NCI-H128 (cell line): ENCODE measurements at regions not wholly inside any gene's neighbourhood (a gene's known extent, or its start where the extent isn't known, plus 50 kb on each side); places are given as distances from the start of the nearest gene placed in this dataset.
A peak's percentile ranks its signal among the peaks of the same experiment; 100 is the strongest.
"Not testable (repeated sequence)": the region's sequence is repeated elsewhere in the genome, so short reads cannot be mapped to it uniquely, and the experiment has no call there.

Experiments
- DNase-seq: peaks from one replicate; lab custom pipeline; 2025; ENCODE audit not compliant: unreplicated experiment; lab: John Stamatoyannopoulos, UW

- DNase-seq, result no peak
Measured at GRCh38 chr1:232180779-232181136, 449.2 kb downstream of the SIPA1L2 start.

- no peak for DNase-seq
Measured at GRCh38 chr1:232179896-232180778, 449.8 kb downstream of the SIPA1L2 start.

GRCh38 chr1:232178191-232178590 lies 451.7 kb downstream of the SIPA1L2 start:
- no peak for DNase-seq

- DNase-seq, result no peak
Measured at GRCh38 chr1:232177438-232177837, 452.5 kb downstream of the SIPA1L2 start.

GRCh38 chr1:232176222-232176621 lies 453.7 kb downstream of the SIPA1L2 start:
- DNase-seq, result no peak

- peak; percentile 72 for DNase-seq
Measured at GRCh38 chr1:232174306-232174705, 455.6 kb downstream of the SIPA1L2 start.

GRCh38 chr1:232172563-232172962 lies 457.4 kb downstream of the SIPA1L2 start:
- DNase-seq, result no peak

GRCh38 chr1:232170909-232171308 lies 459.0 kb downstream of the SIPA1L2 start:
- no peak for DNase-seq

- DNase-seq, result no peak
Measured at GRCh38 chr1:232169436-232169835, 460.5 kb downstream of the SIPA1L2 start.

GRCh38 chr1:232168508-232168907 lies 461.4 kb downstream of the SIPA1L2 start:
- no peak for DNase-seq

- DNase-seq, result no peak
Measured at GRCh38 chr1:232166942-232167341, 463.0 kb downstream of the SIPA1L2 start.

GRCh38 chr1:232164078-232164963 lies 465.6 kb downstream of the SIPA1L2 start:
- no peak for DNase-seq

- no peak for DNase-seq
Measured at GRCh38 chr1:232163533-232163932, 466.4 kb downstream of the SIPA1L2 start.

GRCh38 chr1:232162001-232162400 lies 467.9 kb downstream of the SIPA1L2 start:
- DNase-seq, result no peak

GRCh38 chr1:232158558-232158957 lies 471.4 kb downstream of the SIPA1L2 start:
- DNase-seq, result not testable (repeated sequence)

- not testable (repeated sequence) for DNase-seq
Measured at GRCh38 chr1:232156070-232156469, 473.9 kb downstream of the SIPA1L2 start.

GRCh38 chr1:232153652-232154051 lies 476.3 kb downstream of the SIPA1L2 start:
- no peak for DNase-seq

GRCh38 chr1:232150770-232151548 lies 479.0 kb downstream of the SIPA1L2 start:
- no peak for DNase-seq

- DNase-seq, result no peak
Measured at GRCh38 chr1:232149287-232150201, 480.4 kb downstream of the SIPA1L2 start.

GRCh38 chr1:232147215-232147614 lies 482.7 kb downstream of the SIPA1L2 start:
- no peak for DNase-seq
